Natural killer cell (primary cell): ENCODE measurements at regions not wholly inside any gene's neighbourhood (a gene's known extent, or its start where the extent isn't known, plus 50 kb on each side); places are given as distances from the start of the nearest gene placed in this dataset.

Experiments
- ATAC-seq, 3 donors: fragments of 150-1000 bp in 2 of 3; fragments of 200-7000 bp in 1 of 3; cut with Tn5 transposase; 1 replicate in 1 of 3; 2 replicates in 2 of 3; pipeline ENCODE4 v1.10.0; 2021; ENCODE audit warnings: mild to moderate bottlenecking in 2 of 3, moderate library complexity in 2 of 3
- DNase-seq, 2 donors: peaks; one replicate each; pipeline versions ENCODE4 v3.0.0 to v3.0.0-alpha.2; 2013 to 2021; ENCODE audit warnings: mixed read lengths in 1 of 2
- H3K27ac ChIP-seq: one replicate; pipeline ENCODE4 v1.5.1; 2013; ENCODE audit warnings: mild to moderate bottlenecking, low read length
- H3K27me3 ChIP-seq: one replicate; pipeline ENCODE4 v1.6.1; 2013; ENCODE audit warnings: low read length; ENCODE audit not compliant: control insufficient read depth, insufficient read depth
- H3K36me3 ChIP-seq: one replicate; pipeline ENCODE4 v1.6.1; 2013; ENCODE audit warnings: low read length; ENCODE audit not compliant: control insufficient read depth, insufficient read depth
- H3K4me1 ChIP-seq: one replicate; pipeline ENCODE4 v1.6.1; 2013; ENCODE audit warnings: low read length; ENCODE audit not compliant: control insufficient read depth, insufficient read depth
- H3K4me3 ChIP-seq: one replicate; pipeline ENCODE4 v1.5.1; 2013; ENCODE audit warnings: low read length
- H3K9me3 ChIP-seq: one replicate; pipeline ENCODE4 v1.6.1; 2013; ENCODE audit warnings: low read length; ENCODE audit not compliant: control insufficient read depth, insufficient read depth
- H3K27ac Mint-ChIP-seq, 2 donors: one replicate each; pipeline ENCODE4 v1.8.0; 2022; ENCODE audit warnings: mild to moderate bottlenecking in 2 of 2, mixed read lengths in 2 of 2, moderate library complexity in 1 of 2
- H3K27me3 Mint-ChIP-seq, 2 donors: one replicate each; pipeline ENCODE4 v1.8.0; 2022; ENCODE audit warnings: low read depth in 2 of 2, mixed read lengths in 2 of 2
- H3K36me3 Mint-ChIP-seq: one replicate; pipeline ENCODE4 v1.8.0; 2022; ENCODE audit warnings: mixed read lengths
- H3K4me1 Mint-ChIP-seq, 2 donors: one replicate each; pipeline ENCODE4 v1.8.0; 2022; ENCODE audit warnings: mixed read lengths in 2 of 2
- H3K4me3 Mint-ChIP-seq: one replicate; pipeline ENCODE4 v1.8.0; 2022; ENCODE audit warnings: mild to moderate bottlenecking, moderate library complexity, mixed read lengths
- H3K9me3 Mint-ChIP-seq, 2 donors: one replicate each; pipeline ENCODE4 v1.8.0; 2022; ENCODE audit warnings: mixed read lengths in 2 of 2
- CTCF ChIP-seq: fragments of 200-600 bp; IDR thresholded peaks from one replicate; pipeline ENCODE4 v1.8.0; 2022; ENCODE audit warnings: antibody characterized with exemption
- WGBS: methylation state at CpG from one replicate; pipeline ENCODE4 v1.1.7; 2013; ENCODE audit warnings: missing lambda C conversion rate; ENCODE audit not compliant: insufficient coverage; 5-methylcytosine and 5-hydroxymethylcytosine counted together
- intact Hi-C: fragments of 100-400 bp; cut with micrococcal nuclease; formaldehyde crosslinking; loops from one replicate; pipeline ENCODE4 v1.14.2; 2022

- Histone ChIP-seq H3K36me3 (no peaks in the 10 kb centered on the region), H3K27ac (no peak overlapping the region), H3K4me3 (no peak overlapping the region), H3K27me3 (no peaks in the 10 kb centered on the region), H3K9me3 (peaks cover 3% of the 10 kb centered on the region), H3K4me1 (no peaks in the 10 kb centered on the region)
- Mint-ChIP-seq H3K36me3 (no peaks in the 10 kb centered on the region), H3K27ac (no peak overlapping the region), H3K27me3 (no peaks in the 10 kb centered on the region), H3K9me3 (peaks cover 19 to 26% of the 10 kb centered on the region in 2 donors), H3K4me1 (no peaks in the 10 kb centered on the region), H3K4me3 (no peak overlapping the region)
- intact Hi-C loops = no loop called here
- no CpG with 5 or more reads among the region's 1 CpG for WGBS
- TF ChIP-seq CTCF = no peak
- no peak for ATAC-seq
- DNase-seq = no peak
Measured at GRCh38 chr14:30035361-30035760, 107.7 kb upstream of the PRKD1 start.

- 88% methylated on average over 3 of the region's 5 CpGs for whole genome bisulfite sequencing
- Mint-ChIP-seq H3K4me1 (no peaks in the 10 kb centered on the region), H3K36me3 (peaks cover 10% of the 10 kb centered on the region), H3K27me3 (no peaks in the 10 kb centered on the region), H3K9me3 (peaks cover 18 to 19% of the 10 kb centered on the region in 2 donors), H3K4me3 (no peak overlapping the region), H3K27ac (no peak overlapping the region)
- H3K4me3 ChIP-seq = no peak overlapping the region
- H3K27ac ChIP-seq = no peak overlapping the region
- peaks cover 3% of the 10 kb centered on the region for H3K9me3 ChIP-seq
- ATAC-seq (no peak), DNase-seq (no peak)
- no peak for TF ChIP-seq CTCF
- no peaks in the 10 kb centered on the region for H3K4me1 ChIP-seq
- no peaks in the 10 kb centered on the region for H3K27me3 ChIP-seq
- intact Hi-C loops = no loop called here
- H3K36me3 ChIP-seq = no peaks in the 10 kb centered on the region
Measured at GRCh38 chr14:30045720-30046119, 118.1 kb upstream of the PRKD1 start.

- no peak for DNase-seq
- Mint-ChIP-seq H3K27ac (no peak overlapping the region), H3K4me1 (no peaks in the 10 kb centered on the region), H3K36me3 (no peaks in the 10 kb centered on the region), H3K9me3 (peaks cover 13 to 22% of the 10 kb centered on the region in 2 donors), H3K27me3 (no peaks in the 10 kb centered on the region), H3K4me3 (no peak overlapping the region)
- Histone ChIP-seq H3K9me3 (no peaks in the 10 kb centered on the region), H3K4me1 (no peaks in the 10 kb centered on the region), H3K4me3 (no peak overlapping the region), H3K27ac (no peak overlapping the region), H3K27me3 (no peaks in the 10 kb centered on the region), H3K36me3 (no peaks in the 10 kb centered on the region)
- intact Hi-C loops = no loop called here
- TF ChIP-seq CTCF = no peak
- WGBS = 86% methylated on average over 2 of the region's 2 CpGs
- no peak for ATAC-seq
Measured at GRCh38 chr14:30053103-30053502, 125.5 kb upstream of the PRKD1 start.

GRCh38 chr14:30054201-30054600, 126.6 kb upstream of the PRKD1 start:
- Histone ChIP-seq H3K4me3 (no peak overlapping the region), H3K27me3 (no peaks in the 10 kb centered on the region), H3K4me1 (no peaks in the 10 kb centered on the region), H3K36me3 (no peaks in the 10 kb centered on the region), H3K27ac (no peak overlapping the region), H3K9me3 (no peaks in the 10 kb centered on the region)
- Mint-ChIP-seq H3K36me3 (no peaks in the 10 kb centered on the region), H3K4me3 (no peak overlapping the region), H3K27ac (no peak overlapping the region), H3K9me3 (peaks cover 14 to 21% of the 10 kb centered on the region in 2 donors), H3K4me1 (no peaks in the 10 kb centered on the region), H3K27me3 (no peaks in the 10 kb centered on the region)
- DNase-seq = no peak
- intact Hi-C loops = no loop called here
- TF ChIP-seq CTCF = no peak
- ATAC-seq = no peak
